HL-60 (cell line): ENCODE measurements at regions not wholly inside any gene's neighbourhood (a gene's known extent, or its start where the extent isn't known, plus 50 kb on each side); places are given as distances from the start of the nearest gene placed in this dataset.

Source experiments
- DNase-seq, 2 experiments: peaks; one replicate each; pipeline ENCODE4 v3.0.0-alpha.2; 2010 to 2020; ENCODE audit warnings: low read depth in 1 of 2, low spot score in 1 of 2
- H3K27ac ChIP-seq: fragments of 250-450 bp; sonication (Bioruptor Pico); replicated peaks from 2 replicates; pipeline ENCODE4 v1.5.1; 2020; ENCODE audit warnings: mild to moderate bottlenecking, moderate library complexity
- H3K27me3 ChIP-seq: fragments of 250-450 bp; sonication (Bioruptor Pico); 2 replicates; pipeline ENCODE4 v1.5.1; 2021; ENCODE audit warnings: mild to moderate bottlenecking, moderate library complexity; ENCODE audit not compliant: insufficient read depth, poor library complexity, severe bottlenecking
- H3K4me3 ChIP-seq: replicated peaks from 2 replicates; pipeline ENCODE4 v1.5.1; 2011; ENCODE audit warnings: mild to moderate bottlenecking, control low read depth, low read length; ENCODE audit not compliant: insufficient read depth
- GABPA ChIP-seq: IDR thresholded peaks from 2 replicates; pipeline ENCODE4 v1.6.1; 2012; ENCODE audit warnings: low read depth
- POLR2AphosphoS5 ChIP-seq: IDR thresholded peaks from 2 replicates; pipeline ENCODE4 v1.6.1; 2012; ENCODE audit warnings: low read depth
- SPI1 ChIP-seq: IDR thresholded peaks from 2 replicates; pipeline ENCODE4 v1.6.1; 2012; ENCODE audit warnings: low read depth, mild to moderate bottlenecking, borderline replicate concordance
- TF ChIP-seq, protein P1 (sequence below): IDR thresholded peaks from 2 replicates; pipeline ENCODE4 v1.6.1; 2012; ENCODE audit warnings: low read depth; ENCODE audit not compliant: insufficient replicate concordance
- TF ChIP-seq, protein P2 (sequence below): IDR thresholded peaks from one replicate; pipeline ENCODE4 v1.5.1; 2011; ENCODE audit warnings: low read length, control low read depth, inconsistent platforms; ENCODE audit not compliant: insufficient read depth

DNA sequence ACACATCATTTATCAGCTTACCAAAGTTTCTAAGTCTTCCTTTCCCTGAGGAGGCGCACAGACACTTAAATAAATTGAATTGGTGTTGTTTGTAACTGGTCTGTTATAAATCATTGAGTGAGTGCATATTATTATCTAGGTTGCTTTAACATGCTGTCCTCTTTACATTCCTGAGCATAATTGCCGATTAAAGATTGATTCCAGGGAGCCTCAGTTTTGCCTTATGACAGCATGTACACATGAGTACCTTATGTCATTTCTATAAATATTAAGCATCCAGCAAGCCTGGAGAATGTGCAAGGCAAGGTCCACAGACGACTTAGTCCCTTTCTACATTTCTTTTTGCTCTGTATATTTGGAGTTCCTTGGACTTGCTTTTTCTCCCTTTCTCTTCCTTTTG, 177.9 kb upstream of the STEAP4 start:
- H3K4me3 ChIP-seq: no peak overlapping the region
- no peaks in the 10 kb centered on the region for H3K27me3 ChIP-seq
- no peak for DNase-seq
- H3K27ac ChIP-seq: no peak overlapping the region
- TF ChIP-seq, protein P1, sequence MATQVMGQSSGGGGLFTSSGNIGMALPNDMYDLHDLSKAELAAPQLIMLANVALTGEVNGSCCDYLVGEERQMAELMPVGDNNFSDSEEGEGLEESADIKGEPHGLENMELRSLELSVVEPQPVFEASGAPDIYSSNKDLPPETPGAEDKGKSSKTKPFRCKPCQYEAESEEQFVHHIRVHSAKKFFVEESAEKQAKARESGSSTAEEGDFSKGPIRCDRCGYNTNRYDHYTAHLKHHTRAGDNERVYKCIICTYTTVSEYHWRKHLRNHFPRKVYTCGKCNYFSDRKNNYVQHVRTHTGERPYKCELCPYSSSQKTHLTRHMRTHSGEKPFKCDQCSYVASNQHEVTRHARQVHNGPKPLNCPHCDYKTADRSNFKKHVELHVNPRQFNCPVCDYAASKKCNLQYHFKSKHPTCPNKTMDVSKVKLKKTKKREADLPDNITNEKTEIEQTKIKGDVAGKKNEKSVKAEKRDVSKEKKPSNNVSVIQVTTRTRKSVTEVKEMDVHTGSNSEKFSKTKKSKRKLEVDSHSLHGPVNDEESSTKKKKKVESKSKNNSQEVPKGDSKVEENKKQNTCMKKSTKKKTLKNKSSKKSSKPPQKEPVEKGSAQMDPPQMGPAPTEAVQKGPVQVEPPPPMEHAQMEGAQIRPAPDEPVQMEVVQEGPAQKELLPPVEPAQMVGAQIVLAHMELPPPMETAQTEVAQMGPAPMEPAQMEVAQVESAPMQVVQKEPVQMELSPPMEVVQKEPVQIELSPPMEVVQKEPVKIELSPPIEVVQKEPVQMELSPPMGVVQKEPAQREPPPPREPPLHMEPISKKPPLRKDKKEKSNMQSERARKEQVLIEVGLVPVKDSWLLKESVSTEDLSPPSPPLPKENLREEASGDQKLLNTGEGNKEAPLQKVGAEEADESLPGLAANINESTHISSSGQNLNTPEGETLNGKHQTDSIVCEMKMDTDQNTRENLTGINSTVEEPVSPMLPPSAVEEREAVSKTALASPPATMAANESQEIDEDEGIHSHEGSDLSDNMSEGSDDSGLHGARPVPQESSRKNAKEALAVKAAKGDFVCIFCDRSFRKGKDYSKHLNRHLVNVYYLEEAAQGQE: no peak
- TF ChIP-seq SPI1: no peak
- no peak for TF ChIP-seq GABPA
- TF ChIP-seq, protein P2, sequence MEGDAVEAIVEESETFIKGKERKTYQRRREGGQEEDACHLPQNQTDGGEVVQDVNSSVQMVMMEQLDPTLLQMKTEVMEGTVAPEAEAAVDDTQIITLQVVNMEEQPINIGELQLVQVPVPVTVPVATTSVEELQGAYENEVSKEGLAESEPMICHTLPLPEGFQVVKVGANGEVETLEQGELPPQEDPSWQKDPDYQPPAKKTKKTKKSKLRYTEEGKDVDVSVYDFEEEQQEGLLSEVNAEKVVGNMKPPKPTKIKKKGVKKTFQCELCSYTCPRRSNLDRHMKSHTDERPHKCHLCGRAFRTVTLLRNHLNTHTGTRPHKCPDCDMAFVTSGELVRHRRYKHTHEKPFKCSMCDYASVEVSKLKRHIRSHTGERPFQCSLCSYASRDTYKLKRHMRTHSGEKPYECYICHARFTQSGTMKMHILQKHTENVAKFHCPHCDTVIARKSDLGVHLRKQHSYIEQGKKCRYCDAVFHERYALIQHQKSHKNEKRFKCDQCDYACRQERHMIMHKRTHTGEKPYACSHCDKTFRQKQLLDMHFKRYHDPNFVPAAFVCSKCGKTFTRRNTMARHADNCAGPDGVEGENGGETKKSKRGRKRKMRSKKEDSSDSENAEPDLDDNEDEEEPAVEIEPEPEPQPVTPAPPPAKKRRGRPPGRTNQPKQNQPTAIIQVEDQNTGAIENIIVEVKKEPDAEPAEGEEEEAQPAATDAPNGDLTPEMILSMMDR: no peak
- TF ChIP-seq POLR2AphosphoS5: no peak

- no peak overlapping the region for H3K4me3 ChIP-seq
- H3K27ac ChIP-seq: no peak overlapping the region
- no peaks in the 10 kb centered on the region for H3K27me3 ChIP-seq
- no peak for DNase-seq
- TF ChIP-seq SPI1 (no peak), GABPA (no peak)
- TF ChIP-seq, protein P1: no peak
- TF ChIP-seq, protein P2: no peak
These were observed 174.2 kb upstream of the STEAP4 start for GRCh38 chr7:88480896-88481295.

DNA sequence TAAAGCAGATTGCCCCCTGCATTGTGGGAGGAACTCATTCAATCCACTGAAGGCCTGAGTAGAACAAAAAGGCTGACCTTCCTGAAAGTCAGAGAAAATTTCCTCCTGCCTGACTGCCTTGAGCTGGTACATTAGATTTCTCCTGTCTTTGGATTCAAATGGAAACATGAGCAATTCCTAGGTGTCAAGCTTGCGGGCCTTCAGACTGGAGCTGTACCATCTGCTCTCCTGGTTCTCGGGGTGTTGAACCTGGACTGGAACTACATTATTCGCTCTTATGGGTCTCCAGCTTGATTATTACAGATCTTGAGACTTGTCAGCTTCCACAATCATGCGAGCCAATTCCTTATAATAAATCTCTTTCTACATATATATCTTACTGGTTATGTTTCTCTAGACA, 173.6 kb upstream of the STEAP4 start:
- no peak for TF ChIP-seq GABPA
- TF ChIP-seq POLR2AphosphoS5: no peak
- TF ChIP-seq, protein P2: no peak
- TF ChIP-seq, protein P1: no peak
- TF ChIP-seq SPI1: no peak
- DNase-seq: no peak
- Histone ChIP-seq H3K27ac (no peak overlapping the region), H3K4me3 (no peak overlapping the region), H3K27me3 (no peaks in the 10 kb centered on the region)
